ENCODE measurements at regions not wholly inside any gene's neighbourhood (a gene's known extent, or its start where the extent isn't known, plus 50 kb on each side); places are given as distances from the start of the nearest gene placed in this dataset.

GRCh38 chr9:71627537-71627936 is 140.8 kb downstream of the CEMIP2 start:
- no peak overlapping the region for H3K27ac ChIP-seq
- H4K20me1 ChIP-seq (ENCODE audit: insufficient read depth): no peaks in the 10 kb centered on the region
- H2AFZ ChIP-seq (ENCODE audit: low read depth): no peak overlapping the region
- H3K36me3 ChIP-seq (ENCODE audit: insufficient read depth): no peaks in the 10 kb centered on the region
- H3K4me1 ChIP-seq (ENCODE audit: low read depth, poor library complexity, severe bottlenecking): no peaks in the 10 kb centered on the region
- H3K79me2 ChIP-seq (ENCODE audit: insufficient read depth, low read depth): no peaks in the 10 kb centered on the region
- H3K9ac ChIP-seq: no peak overlapping the region
- no peaks in the 10 kb centered on the region for H3K27me3 ChIP-seq (ENCODE audit: insufficient read depth, low read depth)
- no peak overlapping the region for H3K4me2 ChIP-seq
- TF ChIP-seq, protein P1, sequence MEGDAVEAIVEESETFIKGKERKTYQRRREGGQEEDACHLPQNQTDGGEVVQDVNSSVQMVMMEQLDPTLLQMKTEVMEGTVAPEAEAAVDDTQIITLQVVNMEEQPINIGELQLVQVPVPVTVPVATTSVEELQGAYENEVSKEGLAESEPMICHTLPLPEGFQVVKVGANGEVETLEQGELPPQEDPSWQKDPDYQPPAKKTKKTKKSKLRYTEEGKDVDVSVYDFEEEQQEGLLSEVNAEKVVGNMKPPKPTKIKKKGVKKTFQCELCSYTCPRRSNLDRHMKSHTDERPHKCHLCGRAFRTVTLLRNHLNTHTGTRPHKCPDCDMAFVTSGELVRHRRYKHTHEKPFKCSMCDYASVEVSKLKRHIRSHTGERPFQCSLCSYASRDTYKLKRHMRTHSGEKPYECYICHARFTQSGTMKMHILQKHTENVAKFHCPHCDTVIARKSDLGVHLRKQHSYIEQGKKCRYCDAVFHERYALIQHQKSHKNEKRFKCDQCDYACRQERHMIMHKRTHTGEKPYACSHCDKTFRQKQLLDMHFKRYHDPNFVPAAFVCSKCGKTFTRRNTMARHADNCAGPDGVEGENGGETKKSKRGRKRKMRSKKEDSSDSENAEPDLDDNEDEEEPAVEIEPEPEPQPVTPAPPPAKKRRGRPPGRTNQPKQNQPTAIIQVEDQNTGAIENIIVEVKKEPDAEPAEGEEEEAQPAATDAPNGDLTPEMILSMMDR (conservative IDR thresholded peaks at IDR 0.05; ENCODE audit: low read depth, low read length): no peak
- H3K4me3 ChIP-seq (IDR thresholded peaks at IDR 0.05; ENCODE audit: insufficient read depth, low read depth, low read length): no peak overlapping the region

DNA sequence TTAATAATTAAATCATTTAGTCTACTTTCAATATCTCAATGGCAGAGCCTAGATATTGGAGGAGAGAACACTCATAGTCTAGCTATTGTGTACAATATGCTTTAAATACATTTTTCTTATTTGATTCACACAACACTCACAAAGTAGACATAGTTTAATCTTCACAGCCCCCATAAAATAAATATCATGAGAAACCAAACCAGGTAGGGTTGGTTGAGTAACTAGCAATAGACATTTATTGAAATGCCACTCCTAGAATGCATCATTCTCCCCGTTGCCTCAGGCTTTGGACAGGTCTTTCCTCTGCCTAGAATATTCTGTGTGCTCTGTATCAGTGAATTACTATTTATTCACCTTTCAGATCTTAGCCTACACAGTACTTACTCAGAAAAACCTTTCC is 141.9 kb downstream of the CEMIP2 start:
- Histone ChIP-seq H3K27me3 (ENCODE audit: insufficient read depth, low read depth) (no peaks in the 10 kb centered on the region), H3K27ac (no peak overlapping the region), H4K20me1 (ENCODE audit: insufficient read depth) (no peaks in the 10 kb centered on the region), H3K79me2 (ENCODE audit: insufficient read depth, low read depth) (no peaks in the 10 kb centered on the region), H3K4me1 (ENCODE audit: low read depth, poor library complexity, severe bottlenecking) (no peaks in the 10 kb centered on the region), H3K4me2 (no peak overlapping the region), H3K36me3 (ENCODE audit: insufficient read depth) (no peaks in the 10 kb centered on the region), H3K9ac (no peak overlapping the region), H2AFZ (ENCODE audit: low read depth) (no peak overlapping the region), H3K4me3 (IDR thresholded peaks at IDR 0.05; ENCODE audit: insufficient read depth, low read depth, low read length) (no peak overlapping the region)
- TF ChIP-seq, protein P1 (conservative IDR thresholded peaks at IDR 0.05; ENCODE audit: low read depth, low read length): no peak

- H3K4me3 ChIP-seq (IDR thresholded peaks at IDR 0.05; ENCODE audit: insufficient read depth, low read depth, low read length): no peak overlapping the region
- H4K20me1 ChIP-seq (ENCODE audit: insufficient read depth): no peaks in the 10 kb centered on the region
- TF ChIP-seq, protein P1 (conservative IDR thresholded peaks at IDR 0.05; ENCODE audit: low read depth, low read length): no peak
- H3K27me3 ChIP-seq (ENCODE audit: insufficient read depth, low read depth): no peaks in the 10 kb centered on the region
- no peaks in the 10 kb centered on the region for H3K79me2 ChIP-seq (ENCODE audit: insufficient read depth, low read depth)
- no peaks in the 10 kb centered on the region for H3K36me3 ChIP-seq (ENCODE audit: insufficient read depth)
- H3K4me2 ChIP-seq: no peak overlapping the region
- H2AFZ ChIP-seq (ENCODE audit: low read depth): no peak overlapping the region
- no peak overlapping the region for H3K27ac ChIP-seq
- no peak overlapping the region for H3K9ac ChIP-seq
- no peaks in the 10 kb centered on the region for H3K4me1 ChIP-seq (ENCODE audit: low read depth, poor library complexity, severe bottlenecking)
These were observed 143.6 kb downstream of the CEMIP2 start for GRCh38 chr9:71624728-71625127.

- no peaks in the 10 kb centered on the region for H3K36me3 ChIP-seq (ENCODE audit: insufficient read depth)
- no peak overlapping the region for H3K27ac ChIP-seq
- H2AFZ ChIP-seq (ENCODE audit: low read depth): no peak overlapping the region
- no peaks in the 10 kb centered on the region for H3K4me1 ChIP-seq (ENCODE audit: low read depth, poor library complexity, severe bottlenecking)
- no peak overlapping the region for H3K9ac ChIP-seq
- H3K4me3 ChIP-seq (IDR thresholded peaks at IDR 0.05; ENCODE audit: insufficient read depth, low read depth, low read length): no peak overlapping the region
- H3K27me3 ChIP-seq (ENCODE audit: insufficient read depth, low read depth): no peaks in the 10 kb centered on the region
- H3K4me2 ChIP-seq: no peak overlapping the region
- TF ChIP-seq, protein P1 (conservative IDR thresholded peaks at IDR 0.05; ENCODE audit: low read depth, low read length): no peak
- no peaks in the 10 kb centered on the region for H4K20me1 ChIP-seq (ENCODE audit: insufficient read depth)
- H3K79me2 ChIP-seq (ENCODE audit: insufficient read depth, low read depth): no peaks in the 10 kb centered on the region
These were observed 147.6 kb downstream of the CEMIP2 start for GRCh38 chr9:71620746-71621145.
